Activated CD4-positive, alpha-beta T cell treated with anti-CD3 and anti-CD28 coated beads, Interleukin-2, amount 50 U/mL, for 48 hours (primary cell): ENCODE measurements at regions not wholly inside any gene's neighbourhood (a gene's known extent, or its start where the extent isn't known, plus 50 kb on each side); places are given as distances from the start of the nearest gene placed in this dataset.
"Not testable (repeated sequence)": the region's sequence is repeated elsewhere in the genome, so short reads cannot be mapped to it uniquely, and the experiment has no call there.

ENCODE experiments used
- DNase-seq, 2 experiments: peaks; one replicate each; pipeline ENCODE4 v3.0.0-alpha.2; 2020

DNA sequence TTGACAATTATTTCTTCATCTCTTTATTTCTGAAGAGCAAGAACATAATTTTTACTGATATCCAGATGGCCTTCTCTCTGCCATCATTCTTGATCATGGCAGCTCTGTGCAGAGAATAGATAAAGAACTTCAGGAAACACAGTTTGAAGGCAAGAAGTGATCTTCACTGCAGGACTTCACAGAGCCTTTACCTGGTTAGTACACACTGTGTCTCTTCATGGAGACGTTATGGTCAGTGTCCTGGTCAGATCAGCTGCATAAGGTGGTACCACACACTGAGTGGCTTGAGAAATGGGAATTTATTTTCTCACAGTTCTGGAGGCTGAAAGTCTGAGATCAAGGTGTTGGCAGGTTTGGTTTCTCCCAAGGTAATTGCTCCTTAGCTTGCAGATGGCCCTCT is 129.5 kb downstream of the UTP18 start:
- no peak for DNase-seq

DNA sequence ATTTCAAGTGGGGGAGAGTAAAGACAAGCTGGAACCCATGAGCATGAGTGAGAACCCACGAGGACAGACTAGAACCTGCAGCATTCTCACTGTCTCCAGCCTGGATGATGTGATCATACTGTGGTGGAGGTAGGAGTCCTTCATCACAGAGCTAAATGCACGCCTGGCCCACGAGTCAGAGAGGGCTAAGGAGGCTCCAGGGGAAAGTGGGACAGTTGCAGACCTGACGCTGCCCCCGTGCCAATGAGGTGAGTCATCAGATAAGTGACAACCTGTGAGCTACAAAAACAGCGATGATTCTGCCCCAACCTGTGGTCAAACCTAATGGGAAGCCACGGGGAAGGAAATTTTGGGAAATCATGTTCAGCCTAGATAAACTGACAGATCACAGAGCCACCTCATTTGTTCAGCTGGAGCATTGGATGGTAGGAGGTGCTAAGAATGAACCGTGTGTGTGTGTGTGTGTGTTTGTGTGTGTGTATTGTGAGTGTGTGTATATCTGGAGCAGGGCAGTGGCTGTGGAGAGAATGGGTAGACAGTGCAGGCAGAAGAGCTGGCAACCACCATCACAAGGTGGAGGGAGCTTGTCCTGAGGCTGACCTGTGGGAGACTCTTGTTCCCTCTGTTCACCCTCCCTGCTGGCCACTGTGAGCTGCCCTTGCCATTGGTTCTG is 131.8 kb downstream of the UTP18 start:
- no peak for DNase-seq

DNA sequence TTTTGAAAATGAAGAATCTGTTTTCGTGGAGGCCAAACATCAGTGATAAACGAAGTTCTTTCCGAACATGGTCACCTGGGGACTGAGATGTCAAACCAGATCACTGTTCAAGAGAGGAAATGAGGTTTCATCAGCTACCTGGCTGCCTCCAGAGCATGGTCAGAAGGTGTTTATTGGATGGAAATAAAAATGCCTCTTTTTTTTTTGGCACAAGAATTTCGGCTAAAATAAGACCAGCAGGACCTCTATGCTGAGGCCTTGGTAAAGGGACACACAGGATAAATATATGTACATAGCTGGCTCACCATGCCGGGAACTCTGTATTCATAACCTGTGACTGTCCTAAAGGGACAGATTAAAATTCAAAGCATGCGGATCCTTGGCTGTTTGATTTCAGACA is 135.3 kb downstream of the UTP18 start:
- no peak for DNase-seq

DNA sequence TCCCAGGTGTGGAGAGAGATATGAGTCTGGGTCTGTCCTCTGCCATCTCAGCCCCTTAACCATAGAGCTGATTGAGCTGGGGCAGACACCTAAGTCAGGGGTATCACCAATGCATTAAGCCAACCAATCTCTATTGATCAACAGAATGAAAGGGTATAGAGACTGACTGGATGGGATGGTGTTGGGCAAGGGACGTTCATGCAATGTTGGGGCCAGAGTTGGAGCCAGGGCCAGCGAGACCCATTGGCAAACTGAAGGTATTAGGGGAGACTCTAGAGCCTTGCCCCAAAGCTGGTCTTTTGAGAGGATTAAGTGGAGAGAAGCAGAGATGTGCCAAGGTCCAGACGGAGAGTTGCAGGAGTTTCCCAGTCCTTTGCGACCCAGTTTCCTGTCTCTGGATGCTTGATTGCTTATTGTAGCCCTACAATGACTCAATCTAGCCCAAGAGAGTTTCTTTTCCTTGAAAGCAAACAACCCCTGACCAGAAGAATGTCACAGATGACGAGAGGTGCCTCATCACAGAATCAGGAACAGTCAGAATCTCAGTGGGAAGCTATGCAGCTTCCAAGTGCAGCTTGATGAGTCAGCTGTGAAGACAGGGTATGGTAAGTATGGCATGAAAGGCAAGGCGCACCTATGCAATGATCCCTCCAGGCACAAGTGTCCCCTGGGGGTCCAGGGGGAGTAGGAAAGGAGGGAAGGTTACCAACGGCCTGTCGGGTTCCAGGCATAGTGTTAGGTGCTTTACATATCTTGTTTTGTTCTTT is 137.2 kb downstream of the UTP18 start:
- no peak for DNase-seq

DNA sequence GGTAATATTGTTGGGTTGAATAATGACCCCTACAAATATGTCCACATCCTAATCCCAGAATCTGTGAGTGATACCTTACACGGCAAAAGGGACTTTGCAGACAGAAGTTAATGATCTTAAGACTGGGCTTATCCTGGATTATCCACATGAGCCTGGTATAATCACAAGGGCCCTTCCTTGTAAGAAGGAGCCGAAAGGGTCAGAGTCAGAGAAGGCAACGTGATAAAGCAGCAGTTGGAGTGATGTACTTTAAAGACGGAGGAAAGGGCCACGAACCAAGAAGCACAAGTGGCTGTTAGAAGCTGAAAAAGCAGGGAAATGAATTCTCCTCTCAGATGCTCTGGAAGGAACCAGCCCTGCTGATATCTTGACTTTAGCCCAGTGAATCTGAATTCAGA is 137.8 kb downstream of the UTP18 start:
- no peak for DNase-seq

DNA sequence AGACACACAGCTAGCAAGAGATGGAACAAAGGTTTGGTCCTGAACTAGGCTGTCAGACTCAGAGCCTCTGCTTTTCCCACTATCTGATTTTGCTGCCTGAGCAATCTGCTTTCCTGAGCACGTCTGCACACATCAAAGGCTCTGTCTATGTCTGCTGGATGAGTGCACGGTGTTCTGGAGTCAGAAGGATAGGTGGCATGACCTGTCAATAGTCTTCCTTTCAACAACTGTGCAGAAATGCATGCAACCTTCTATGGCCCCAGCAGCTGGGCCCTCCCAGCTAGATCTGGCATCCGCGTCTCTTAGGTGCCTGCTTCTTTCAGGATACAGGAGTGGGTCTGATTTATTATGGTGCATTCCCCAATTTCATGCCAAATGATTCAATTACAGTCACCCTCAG is 138.3 kb downstream of the UTP18 start:
- DNase-seq: no peak

DNA sequence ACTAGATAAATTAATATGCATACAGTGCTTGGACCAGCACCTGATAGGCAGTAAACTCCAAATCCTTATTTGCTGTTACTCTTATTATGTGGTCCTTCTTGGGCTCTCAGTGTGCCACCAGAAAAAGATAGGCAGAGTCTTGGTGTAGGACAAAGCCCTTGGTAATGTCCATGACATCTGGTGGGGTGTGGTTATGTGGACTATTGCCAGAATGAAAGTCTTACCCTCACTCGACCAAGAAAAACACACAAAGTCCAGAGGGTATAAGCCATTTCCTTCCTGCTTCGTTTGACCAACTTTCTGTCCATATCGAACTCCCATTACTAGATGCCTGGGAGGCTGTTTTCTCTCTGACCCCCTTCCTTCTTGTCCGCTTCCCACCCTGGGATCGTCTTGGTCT is 140.9 kb downstream of the UTP18 start:
- DNase-seq: no peak

DNA sequence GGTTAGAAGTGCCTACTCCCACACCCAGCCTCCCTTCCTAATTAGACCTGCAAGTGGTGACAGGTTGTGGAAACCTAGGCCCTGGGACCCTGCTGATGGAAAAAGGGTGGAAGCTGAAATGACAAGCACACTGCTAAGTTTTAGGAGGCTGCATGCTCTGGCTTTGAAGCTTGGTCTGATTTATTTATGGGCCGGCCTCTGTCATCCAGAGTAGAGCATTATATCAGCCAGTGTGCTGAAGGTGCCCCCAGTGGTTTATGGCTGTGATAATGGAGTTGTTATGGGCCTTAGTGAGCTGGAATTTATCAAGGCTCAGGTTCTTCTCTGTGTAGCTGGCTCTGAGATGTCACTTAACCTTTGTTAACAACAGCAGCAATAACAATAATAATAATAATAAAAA is 142.6 kb downstream of the UTP18 start:
- no peak for DNase-seq

DNA sequence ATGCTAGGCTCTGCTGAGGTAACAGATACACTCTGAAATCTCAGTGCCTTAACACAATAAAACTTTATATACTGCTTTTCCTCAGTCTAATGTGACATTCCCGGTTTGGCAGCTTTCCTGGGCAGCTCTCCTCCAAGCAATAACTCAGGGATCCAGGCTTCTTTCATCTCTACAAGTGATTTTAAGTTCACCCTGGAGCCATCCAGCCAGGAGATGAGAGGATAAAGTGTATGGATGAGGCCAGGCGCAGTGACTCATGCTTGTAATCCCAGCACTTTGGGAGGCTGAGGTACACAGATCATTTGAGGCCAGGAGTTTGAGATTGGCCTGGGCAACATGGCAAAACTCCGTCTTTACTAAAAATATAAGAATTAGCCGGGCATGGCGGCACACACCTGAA is 147.2 kb downstream of the UTP18 start:
- DNase-seq: no peak

DNA sequence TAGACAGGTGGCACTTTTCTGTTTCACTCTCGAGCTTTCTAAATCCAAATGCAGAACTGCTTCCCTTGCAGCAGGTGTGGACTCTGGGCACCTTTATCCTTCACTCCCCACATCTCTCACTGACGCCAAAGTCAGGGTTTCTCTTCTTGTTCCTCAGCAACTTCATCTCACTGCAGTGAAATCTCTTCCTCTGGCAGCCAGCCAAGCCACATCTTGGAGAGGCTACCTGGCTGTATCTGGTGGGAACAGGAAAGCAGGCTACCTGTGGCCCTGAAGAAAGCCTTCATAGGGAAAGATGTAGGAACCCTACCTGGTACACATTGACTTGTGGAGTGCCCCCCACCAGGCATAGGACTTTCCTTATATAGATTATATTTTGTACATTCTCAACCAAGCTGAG is 159.1 kb downstream of the UTP18 start:
- no peak for DNase-seq

DNA sequence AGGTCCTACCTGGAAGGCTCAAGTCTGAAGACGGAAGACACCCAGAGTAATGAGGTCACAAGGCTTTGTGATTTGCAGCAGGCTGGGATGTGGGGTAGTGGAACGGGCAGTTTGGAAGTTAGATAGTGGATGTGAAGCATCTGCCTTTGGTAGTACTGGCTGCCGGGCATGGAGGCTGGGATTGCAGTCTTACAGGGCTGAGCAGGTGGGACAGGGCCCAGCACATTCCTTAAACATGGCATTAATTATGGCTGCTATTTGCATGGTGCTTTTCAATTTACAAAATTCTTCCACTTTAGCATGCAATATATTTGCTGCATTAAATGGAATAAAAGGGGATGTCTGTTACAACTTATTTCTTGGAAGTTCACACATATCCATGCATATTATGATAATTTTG is 161.2 kb downstream of the UTP18 start:
- DNase-seq: no peak

DNA sequence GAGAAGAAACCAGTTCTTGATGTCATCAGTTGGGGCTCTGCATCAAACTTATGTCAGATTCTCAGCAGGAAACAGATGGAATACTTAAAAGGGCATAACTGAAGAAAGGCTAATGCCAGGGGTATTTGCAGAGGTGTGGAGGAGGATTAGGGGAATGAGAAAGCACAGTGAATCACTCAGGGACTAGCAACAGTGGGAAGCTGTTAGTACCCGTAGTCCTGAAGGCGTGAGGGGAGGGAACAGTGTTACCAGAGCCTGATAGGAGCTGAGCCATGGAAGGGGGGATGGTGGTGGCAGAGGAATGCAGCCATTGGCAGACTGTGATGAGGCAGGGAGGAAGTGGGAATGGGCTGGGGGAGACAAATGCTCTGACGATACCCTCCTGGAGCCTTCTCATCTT is 162.3 kb downstream of the UTP18 start:
- no peak for DNase-seq

DNA sequence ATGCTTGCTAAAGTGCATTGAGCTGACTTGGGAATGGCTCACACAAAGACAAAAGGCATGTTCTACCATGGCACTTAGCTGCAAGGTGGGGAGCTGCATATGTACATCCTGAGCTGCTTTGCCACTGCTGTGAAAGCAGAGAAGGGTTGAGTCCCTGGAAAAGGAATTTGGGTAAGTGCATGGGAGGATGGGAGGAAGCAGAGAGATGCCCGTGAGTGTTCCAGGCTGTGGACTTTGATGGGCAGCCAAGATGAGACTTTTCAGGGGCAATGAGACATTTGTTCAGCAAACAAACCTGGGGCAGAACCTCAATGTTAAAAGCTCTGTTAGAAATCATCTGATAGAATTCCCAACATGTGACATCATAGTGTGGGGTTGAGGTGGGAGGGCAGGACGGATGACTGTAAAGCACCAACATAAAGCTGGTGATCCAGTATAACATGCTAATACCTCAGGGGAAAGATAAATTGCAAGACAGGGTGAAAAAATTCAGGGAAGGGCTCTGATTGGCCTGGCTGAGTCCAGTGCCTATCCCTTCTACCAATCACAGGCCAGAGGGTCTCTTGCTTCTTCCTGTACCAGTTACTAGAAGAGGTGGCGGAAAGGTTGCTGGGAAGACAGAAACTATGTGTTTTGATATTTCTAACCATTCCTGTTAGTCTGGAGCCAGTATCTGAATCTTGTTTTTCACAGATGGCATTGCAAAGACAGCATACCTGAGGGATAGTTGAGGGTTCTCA is 163.2 kb downstream of the UTP18 start:
- DNase-seq: no peak

DNA sequence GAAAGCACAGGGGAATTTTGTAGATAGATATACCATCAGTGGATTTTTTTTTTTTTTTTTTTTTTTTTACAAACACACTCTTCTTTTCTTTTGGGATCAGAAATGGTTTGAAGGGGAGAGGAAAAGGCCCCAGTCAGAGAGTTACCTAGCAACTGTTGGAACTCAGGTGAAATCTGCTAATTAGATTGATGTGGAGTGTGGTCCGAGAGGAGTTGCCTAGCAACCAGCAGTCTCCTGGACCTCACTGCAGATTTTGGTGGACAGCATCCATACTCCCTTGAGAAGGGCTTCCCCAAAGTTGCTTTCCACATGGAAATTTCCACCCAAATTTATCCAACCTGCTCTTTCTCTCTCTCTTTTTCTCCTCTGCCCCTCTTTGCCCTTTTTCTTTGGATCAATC is 165.4 kb downstream of the UTP18 start:
- DNase-seq: no peak

DNA sequence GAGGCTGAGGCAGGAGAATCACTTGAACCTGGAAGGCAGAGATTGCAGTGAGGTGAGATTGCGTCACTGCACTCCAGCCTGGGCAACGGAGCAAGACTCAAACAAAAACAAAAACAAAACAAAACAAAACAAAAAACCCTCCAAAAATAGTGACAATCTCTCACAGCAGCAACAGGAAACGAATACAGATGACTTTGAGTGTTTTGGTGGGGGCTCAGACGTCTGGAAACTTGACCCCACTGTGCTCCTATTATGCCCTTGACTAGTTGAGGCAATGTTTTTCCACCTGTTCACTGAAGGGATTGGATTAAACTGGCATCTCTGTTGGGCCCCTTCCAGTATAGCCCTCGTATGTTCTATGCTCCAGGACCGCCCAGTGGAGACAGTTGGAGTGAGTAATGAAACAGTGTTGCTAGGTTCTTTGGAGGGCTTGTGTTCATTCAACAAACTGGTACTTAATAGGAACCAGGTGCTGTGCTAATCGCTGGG is 167.0 kb downstream of the UTP18 start:
- DNase-seq: no peak

DNA sequence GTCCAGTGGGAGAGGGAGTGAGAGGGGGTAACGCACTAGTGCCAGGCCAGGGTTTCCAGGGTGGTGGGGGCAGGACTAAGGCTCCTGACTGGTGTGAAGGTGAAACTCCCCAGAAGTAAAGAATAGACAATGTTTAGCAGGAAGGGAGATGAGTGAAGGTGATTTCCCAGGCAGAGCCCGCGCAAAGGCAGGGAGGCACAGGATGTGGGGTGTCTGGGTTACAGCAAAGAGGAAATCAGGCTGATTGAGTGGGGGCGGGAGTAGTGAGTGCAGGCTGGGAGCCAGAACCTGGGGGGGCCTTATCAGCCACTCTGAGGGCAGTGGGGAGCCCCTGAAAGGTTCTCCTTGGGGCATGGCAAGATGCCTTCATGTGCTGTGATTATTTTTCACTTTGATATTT is 167.5 kb downstream of the UTP18 start:
- peak; percentile 68 to 76 for DNase-seq

DNA sequence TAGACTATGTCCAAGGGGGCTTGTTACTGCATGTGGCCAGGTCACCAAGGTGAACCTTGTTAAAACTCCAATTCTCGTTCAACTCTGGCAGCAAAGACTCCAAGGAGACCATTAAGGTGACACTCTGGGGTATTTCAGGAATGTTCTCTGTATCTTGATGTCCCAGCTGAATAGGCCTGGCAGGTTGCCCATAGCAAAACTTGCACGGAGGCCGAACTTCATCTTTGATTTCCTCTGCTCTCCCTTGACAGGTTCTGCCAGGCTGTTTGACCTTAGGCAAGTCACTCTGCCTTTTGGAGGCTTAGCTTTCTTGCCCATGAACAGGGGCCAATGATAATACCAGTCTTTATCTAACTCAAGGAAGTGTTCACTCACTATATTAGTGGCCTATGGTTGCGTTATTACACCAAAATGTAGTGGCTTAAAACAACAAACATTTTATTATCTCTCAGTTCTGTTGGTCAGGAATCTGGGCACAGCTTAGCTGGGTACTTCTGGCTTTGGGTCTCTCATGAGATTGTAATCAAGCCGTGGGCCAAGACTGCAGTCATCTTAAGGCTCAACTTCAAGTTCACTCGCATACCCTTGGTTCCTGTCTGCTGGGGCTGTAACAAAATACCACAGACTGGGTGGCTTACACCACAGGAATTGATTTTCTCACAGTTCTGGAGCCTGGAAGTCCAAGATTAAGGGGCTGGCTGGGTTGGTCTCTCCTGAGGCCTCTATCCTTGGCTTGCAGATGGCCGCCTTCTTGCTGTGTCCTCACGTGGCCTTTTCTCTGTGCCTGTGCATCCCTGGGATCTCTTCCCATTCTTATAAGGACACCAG is 168.5 kb downstream of the UTP18 start:
- DNase-seq: peak in 1 of 2 experiments; percentile 17

DNA sequence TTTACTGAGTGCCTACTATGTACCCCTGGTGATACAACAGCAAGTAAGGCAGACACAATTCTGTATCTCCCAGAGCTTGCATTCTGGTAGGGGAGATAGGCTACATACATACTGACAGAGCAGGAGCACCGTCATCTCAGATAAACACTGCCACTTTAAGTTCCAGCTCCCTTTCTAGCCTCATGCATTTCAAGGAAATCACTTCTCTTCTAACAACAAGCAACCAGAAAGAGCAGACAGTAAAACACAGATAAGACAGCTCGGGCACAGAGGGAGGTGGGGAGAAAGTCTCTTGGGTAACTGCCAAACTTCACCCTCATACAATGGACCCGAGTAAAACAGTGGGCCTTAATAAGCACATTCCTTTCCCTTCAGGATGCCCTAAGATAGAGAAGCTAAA is 169.6 kb downstream of the UTP18 start:
- not testable (repeated sequence) for DNase-seq

DNA sequence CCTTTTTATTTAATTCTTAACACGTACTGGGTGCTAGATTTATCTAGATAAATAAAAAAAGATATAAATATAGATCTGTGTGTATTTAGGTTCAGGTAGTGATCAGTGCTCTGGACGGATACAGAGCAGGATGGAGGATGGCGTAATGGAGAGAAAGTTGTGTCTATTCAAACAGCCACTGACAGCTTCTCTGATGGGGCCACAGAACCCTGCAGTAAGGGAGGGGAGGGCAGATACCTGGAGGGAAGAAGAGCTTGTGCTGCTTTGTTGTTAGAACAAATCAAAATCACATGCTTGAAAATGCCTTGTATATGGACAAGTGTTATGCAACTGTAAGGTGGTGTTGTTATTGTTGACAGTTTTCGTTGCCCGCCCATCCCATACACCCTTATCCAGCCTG is 170.2 kb downstream of the UTP18 start:
- no peak for DNase-seq

DNA sequence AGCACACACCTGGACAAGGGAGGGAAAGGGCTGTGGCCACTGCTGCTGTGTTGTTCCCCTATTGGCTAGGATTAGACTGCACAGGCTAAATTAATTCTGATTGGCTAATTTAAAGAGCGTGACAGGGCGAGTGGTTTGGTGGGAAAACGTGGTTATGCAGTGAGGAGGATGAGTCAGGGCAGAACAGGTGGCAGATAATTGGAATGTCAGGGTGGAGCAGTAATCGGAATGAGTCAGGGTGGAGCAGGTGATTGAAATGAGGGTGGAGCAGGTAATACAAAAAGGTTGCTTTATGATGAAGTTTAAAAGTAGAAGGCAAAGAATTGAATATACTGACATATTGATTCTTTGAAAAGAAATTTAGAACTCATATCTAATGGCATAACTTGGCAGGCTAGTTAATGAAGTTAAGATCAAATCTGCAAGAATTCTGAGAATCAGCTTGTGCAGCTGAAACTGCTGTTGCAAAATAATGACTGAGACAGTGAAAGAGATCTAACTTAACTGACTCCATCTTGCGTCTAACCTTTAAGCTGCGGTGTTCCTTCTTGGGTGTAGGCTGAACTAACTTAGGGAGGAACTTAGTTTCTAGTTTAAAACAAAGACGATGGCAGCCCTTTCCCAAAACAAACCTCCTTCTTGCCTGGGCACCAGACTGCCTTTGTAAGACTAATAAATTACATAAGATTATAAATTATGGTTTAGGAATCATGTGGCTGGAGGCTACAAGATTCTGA is 174.3 kb downstream of the UTP18 start:
- DNase-seq: no peak

DNA sequence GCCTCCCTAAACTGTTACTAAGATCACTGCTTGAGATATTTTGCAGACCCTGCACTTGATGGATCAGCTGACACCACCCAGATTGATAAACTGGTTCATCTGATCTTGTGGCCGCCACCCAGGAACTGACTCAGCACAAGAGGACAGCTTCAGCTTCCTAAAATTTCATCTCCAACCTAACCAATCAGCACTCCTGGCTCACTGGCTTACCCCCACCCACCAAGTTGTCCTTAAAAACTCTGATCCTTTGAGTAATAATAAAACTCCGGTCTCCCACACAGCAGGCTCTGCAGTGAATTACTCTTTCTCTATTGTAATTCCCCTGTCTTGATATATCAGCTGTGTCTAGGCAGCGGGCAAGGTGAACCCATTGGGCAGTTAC is 174.8 kb downstream of the UTP18 start:
- peak in 1 of 2 experiments; percentile 41 for DNase-seq

DNA sequence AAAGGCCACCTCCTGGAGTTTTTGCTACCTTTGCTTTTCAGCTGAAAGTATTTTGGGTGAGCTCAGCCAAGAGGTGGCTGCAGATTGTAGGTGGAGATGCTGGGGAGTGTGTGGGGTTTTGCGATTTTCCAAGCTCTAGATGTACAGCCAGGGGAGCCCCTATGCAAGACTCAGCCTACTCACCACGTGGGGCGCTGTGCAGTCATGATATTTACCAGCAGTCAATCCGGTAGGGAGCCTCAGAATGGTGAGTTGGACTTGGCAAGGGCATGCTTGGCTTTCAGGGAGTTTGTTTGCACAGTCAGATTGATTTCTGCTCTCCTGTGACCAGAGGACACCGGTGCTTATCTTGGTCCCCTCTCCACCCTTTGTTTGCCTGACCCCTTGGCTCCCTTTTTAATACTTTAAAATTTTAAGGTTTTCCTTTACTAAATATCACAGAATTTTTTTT is 175.3 kb downstream of the UTP18 start:
- DNase-seq: peak; percentile 49 to 65
